ENCODE measurements at regions not wholly inside any gene's neighbourhood (a gene's known extent, or its start where the extent isn't known, plus 50 kb on each side); places are given as distances from the start of the nearest gene placed in this dataset.

DNA sequence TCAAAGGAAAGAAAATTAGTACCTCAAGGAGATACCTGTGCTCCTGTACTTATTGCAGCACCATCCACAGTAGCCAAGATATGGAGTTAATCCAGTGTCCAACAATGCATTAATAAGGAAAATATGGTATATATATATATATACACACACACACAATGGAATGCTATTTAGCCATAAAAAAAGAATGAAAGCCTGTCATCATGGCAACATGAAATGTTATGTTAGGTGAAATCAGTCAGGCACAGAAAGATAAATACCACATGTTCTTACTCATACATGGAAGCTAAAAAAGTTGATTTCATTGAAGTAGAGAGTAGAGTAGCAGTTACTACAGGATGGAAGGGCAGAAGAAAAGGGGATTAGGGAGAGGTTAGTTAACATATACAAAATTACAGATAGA, 601.5 kb downstream of the ANXA1 start:
- no peak for DNase-seq (ENCODE audit: low read depth in 2 of 2)

DNA sequence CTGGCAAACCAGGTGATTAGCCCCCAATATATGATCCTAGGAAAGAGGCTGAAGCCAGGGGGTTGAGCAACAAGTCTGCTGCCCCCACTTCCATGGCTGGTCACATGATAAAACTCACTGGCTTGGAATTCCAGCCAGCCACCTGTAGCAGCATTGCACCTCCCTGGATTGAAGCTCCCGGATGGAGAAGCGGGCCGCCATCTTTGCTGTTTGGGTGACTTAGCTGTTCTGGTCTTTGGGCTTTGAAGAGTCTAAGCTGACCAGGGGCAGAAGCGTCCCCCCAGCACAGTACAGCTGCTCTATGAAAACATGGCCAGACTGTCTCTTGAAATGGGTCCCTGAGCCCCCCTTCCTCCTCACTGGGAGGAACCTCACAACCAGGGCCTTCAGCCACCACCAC, 610.2 kb downstream of the ANXA1 start:
- no peak for DNase-seq (ENCODE audit: low read depth in 2 of 2)

DNA sequence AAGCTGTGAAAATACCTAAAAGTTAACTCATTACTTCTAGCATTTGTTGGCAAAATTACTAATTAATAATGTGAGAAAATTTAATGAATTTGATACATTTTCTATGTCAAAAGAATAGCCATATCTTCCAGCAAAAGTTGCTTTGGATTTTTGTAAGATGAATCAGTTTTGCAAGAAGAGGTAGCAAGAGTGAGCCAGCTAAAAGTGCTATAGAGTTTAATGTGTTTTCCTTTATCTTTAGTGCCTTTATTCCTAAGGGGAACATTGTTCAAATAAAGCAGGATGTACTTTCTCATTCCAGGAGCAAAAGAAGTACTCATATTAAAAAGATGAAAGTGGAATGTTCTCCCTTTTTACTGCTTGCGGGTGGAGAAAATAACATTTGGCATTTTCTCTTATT, 622.2 kb downstream of the ANXA1 start:
- no peak for DNase-seq (ENCODE audit: low read depth in 2 of 2)

DNA sequence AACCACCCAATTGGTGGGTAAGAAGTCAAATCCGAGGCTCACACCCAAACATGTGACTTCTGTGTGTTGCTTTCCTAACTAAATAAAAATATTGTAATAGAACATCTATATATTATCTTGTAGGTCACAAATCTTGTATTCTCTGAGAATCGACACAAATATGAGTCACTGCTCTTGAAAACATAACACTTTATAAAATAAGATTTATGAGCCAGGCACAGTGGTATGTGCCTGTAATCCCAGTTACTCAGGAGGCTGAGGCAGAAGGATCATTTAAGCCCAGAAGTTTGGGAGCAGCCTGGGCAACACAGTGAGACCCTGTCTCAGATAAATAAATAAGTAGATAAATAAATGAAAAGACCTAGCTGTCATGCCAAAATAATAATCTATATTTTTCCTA, 624.1 kb downstream of the ANXA1 start:
- no peak for DNase-seq (ENCODE audit: low read depth in 2 of 2)

DNA sequence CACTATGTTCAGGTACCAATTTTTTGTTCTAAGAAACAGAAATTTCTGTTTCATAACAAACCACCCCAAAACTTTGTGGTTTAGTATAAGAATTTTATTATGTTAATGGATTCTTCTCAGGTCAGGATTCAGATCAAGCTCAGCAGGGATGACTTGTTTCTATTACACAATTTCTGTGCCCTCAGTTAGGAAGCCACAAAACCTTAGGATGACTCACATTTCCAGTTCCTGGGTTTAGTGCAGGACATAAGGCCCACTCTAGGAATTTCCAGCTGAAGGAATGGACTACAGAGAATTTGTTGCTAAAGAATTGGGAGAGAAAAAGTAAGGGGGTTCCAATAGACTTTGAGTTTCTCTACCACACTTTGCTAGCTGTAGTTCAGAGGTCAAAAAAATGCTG, 629.3 kb downstream of the ANXA1 start:
- no peak for DNase-seq (ENCODE audit: low read depth in 2 of 2)

DNA sequence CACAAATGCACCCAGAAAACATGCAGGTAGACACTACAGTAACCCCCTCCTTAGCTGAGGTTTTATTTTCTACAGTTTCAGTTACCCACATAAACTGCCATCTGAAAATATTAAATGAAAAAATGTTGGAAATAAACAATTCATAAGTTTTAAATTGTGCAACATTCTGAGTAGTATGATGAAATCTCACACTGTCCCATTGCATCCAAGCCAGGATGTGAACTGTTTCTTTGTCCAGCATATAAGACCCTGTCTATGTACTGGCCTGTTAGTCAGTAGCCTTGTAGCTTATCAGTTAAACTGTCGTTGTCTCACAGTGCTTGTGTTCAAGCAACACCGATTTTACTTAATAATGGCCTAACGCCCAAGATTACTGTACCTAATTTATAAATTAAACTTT, 630.5 kb downstream of the ANXA1 start:
- no peak for DNase-seq (ENCODE audit: low read depth in 2 of 2)

DNA sequence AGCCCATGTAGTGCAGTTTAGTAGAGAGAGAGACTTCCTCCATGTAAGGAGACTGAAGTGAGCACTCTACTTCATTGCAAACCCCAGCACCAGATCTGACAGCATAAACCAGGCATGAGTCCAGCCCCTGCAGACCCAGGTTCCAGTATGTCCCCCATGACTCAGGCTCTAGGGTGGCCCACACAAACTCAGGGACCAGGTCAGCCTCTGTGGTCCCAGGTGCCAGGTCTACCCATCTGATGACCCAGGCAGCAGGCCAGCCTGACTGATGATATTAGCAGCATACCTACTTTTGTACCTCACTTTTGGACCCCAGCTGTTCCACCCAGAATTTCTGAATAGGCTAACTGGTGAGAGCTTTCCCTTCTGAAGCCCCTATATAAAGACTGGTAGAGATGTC, 647.8 kb downstream of the ANXA1 start:
- no peak for DNase-seq (ENCODE audit: low read depth in 2 of 2)

DNA sequence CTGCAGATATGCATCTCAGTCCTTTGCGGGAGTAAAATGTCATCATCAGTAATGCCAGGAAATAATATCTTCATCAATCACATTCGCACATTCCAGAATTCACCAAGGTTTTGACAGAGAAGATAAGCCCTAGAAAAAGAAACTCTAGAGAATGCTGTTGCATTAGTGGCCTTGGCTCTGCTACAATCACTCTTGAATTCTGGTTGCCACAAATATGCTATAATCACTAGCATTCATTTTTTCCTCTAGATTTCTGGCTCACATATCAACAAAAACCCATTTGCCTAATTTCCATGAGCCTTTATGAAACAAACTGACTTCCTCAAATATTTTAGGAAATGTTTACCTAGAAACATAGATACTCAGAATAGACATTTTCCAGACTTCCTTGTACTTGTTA, 653.4 kb downstream of the ANXA1 start:
- no peak for DNase-seq (ENCODE audit: low read depth in 2 of 2)

DNA sequence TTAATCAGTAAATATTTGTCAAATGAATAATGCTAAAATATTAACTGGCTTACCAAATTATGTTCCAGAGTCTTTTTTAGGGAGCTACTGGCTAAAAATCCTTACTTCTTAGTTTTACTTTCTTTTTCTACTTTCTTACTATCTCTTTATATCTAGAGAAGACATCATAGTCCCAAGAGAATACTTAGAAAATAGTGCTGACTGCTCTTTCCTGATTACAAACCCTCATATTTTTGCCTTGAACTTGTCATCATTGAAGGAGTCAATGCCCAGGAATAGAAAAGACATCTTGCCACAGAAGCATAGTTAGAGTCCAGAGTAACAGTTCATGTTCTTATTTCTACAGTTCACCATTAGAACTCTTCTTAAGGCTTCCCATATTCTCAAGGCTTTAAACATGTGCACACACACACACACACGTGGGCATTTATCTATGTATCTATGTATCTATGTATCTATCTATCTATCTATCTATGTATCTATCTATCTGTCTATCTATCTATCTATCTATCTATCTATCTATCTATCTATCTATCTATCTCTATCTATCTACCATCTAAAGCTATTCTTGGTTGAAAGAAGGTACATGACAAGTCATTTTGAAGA, 654.3 kb downstream of the ANXA1 start:
- DNase-seq (ENCODE audit: low read depth in 2 of 2), result no peak

DNA sequence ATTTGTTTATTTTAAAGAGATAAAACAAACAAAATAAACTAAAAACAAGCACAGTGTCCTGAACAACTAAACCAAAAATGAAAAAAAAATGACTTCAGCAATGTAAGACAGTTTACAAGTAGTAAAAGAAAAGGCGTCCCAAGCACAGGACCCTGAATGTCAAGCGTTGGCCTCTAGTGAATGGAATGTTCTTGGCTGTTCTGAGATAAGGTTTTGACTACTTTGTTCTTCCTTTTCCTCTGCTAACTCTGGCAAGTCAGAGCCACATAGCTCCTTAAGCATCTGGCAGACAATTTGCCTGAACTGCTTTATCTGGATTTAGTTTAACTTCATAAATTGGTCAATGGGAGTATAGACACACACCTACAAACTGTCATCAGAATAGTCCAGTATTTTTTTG, 655.2 kb downstream of the ANXA1 start:
- no peak for DNase-seq (ENCODE audit: low read depth in 2 of 2)

DNA sequence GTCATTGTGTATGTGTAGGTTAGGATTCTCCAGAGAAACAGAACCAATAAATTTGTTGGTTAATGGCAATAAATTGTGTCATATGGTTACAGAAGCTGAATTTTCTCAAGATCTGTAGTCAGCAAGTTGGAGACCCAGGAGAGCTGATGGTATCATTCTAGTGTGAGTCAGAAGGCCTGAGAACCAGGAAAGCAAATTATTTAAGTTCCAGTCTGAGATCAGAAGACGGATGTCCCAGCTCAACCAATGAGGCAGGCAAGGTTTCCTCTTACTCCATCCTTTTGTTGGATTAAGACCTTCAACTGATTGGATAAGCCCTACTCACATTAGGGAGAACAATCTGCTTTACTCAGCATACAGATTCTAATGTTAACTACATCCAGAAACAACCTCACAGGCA, 656.3 kb downstream of the ANXA1 start:
- no peak for DNase-seq (ENCODE audit: low read depth in 2 of 2)

DNA sequence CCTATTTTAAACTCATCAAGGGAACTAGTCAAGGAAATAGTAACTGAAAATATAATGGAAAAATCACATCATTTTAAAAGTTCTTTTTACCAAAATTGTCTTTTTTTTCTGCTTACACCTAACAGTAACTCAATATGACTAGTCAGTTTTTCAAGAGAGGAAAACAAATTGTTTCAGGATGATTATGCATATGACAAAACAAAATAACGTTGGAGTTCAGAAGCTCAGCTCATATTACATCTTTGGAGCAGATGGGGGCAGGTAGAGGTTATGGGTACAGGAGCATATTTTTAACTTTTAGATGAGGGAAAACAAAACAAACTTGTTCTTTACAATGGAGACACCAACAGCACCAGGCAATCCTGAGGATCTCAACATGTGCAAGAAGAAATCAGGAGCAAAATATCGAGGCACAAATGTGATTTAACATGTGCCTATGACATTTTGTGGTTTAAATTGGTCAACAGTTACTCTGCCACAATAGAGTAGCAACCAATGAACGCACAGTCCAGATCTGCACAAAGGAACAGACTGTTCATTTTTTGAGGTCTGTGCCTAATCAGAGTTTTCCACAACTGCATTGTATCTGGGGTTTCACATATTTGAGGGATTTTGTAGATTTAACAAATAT, 659.0 kb downstream of the ANXA1 start:
- DNase-seq (ENCODE audit: low read depth in 2 of 2), result no peak

DNA sequence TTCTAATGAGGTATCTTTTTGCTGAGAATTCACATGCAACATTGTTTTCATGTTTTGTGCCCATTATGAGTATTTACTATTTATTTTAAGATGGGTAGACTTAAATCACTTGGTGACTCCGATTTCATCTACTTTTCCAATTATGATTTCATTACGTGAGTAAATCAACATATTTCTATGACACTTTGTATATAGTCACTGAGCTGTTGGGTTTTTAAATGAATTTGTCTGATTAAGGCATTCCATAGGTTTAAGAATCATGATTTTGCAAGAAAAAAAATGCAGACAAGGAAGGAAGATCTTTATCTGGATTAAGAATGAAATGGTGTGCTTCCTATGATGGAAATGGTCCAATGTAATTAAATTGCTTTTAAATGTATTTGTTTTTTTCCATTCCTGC, 661.9 kb downstream of the ANXA1 start:
- DNase-seq (ENCODE audit: low read depth in 2 of 2), result no peak

DNA sequence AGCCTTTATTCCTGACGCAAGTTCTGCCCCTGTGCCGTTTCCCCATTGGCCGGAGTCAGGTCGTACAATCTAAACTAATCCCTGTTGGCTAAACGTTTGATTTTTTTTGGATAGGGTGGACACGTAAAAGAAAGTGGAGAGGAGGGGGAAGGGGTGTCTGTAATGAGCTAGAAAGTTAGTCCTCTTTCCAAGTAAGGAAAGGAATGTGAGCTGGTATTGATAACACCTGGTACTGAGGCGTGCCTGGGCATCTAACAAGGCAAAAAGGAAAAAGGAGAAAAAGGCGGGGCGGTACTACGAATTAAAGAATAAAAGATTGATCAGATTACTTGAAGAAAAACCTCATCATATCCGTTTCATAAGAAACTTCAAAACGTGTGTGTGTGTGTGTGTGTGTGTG, 665.2 kb downstream of the ANXA1 start:
- DNase-seq (ENCODE audit: low read depth in 2 of 2), result no peak

DNA sequence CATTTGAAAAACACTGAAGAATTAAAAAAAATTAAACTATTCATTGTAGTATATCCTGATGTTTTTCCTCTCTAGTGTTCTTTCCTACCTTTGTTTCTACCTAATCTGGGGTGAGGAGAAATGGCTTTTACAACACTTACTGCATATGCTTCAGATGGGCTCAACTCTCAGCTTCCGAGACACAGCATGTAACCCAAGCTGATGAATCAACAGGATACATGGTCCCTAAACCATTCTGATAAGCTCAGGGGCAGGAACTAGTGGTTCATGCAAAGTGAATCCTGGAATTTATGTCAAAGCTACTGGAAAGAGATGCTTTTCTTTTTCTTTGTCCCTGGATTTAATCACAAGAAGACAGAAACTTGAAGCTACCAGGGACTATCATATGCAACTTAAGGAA, 672.5 kb upstream of the RORB start:
- no peak for DNase-seq (ENCODE audit: low read depth in 2 of 2)

DNA sequence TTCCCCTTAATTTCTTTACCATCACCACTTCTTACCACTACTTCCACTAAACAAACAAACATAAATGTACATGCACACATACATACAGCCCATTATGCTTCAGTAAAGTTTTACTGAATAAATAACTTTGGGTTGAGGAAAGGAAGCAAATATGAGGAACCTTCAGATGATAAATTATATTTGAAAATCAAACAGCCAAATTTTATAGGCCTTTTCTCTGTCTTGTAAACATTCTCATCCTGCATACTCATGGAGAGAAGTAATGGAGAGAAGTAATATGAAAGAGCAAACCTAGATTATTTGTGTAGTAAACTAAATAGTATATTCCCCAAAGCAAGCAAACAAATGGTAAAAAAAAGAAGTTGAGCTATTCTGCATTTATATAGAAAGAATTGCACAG, 658.3 kb upstream of the RORB start:
- DNase-seq (ENCODE audit: low read depth in 2 of 2), result no peak

DNA sequence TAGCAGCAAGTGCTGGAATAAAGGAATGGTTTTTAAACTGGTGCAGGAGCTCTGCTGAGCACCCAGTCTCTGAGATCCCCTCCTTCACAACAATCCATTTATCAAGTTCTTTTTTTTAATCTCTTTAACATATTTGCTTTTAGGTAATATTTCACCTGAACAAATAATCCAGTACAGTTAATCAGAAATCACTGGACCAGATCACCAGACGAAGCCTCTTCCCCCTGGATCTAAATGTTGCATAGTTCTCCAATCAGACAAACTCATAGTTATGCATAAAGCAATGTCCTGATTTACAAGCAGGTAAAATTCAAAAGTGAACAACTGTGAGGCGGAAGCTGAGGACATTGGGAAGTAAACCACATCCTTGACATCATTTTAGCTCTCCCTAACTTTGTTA, 657.7 kb upstream of the RORB start:
- DNase-seq (ENCODE audit: low read depth in 2 of 2), result no peak

DNA sequence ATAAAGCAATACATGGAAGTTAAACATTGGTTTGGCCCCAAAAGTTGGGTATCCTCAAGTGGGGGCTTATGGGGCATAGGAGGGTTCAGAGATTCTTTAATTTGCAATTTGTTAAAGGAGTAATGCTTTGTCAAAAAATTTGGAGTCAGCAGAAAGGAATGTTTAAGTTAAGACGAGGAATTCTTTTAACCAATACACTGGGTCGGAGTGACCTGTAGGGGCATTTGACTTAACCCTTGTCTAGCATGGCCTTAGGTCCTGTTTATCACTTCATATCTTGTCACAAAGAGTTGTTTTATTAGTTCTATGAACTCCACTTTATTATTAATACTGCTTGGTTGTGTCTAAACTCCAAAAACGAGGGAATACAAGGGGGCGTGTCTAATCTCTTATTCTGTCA, 656.1 kb upstream of the RORB start:
- DNase-seq (ENCODE audit: low read depth in 2 of 2), result no peak

DNA sequence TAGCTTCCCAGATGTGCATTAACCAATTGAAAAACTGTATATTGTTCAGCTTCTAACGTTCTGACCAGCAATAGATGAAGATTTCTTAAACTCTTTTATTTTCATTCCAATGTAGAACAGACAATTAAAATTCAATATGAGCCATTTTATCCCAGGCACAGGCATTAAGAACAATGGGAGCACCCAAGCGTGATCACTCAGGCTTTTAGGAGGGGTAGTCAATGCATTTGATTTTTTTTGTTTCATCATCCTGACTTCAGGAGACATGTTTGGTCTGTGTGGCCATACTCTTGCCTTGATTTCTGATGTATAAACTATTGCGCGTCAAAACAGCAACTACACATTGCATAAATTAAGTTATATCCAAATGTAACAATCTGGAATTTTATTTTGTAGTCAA, 653.0 kb upstream of the RORB start:
- no peak for DNase-seq (ENCODE audit: low read depth in 2 of 2)

DNA sequence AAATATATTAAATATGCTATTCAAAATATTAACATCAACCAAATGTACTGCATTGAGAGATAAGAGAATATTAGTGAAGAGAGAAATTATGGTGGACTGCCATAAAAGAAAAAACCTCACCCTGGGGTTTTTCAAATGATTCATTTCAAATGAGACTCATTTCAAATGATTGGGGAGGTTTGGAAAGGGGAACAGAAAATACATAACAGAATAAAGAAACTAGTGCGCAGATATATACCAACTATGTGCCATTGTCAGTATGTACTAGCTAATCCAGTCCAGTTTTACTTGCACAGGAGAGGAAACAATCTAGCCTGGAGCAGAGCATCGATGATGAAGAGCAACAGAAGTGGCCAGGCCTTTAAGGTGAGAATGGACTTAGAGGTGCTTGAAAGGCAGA, 651.6 kb upstream of the RORB start:
- DNase-seq (ENCODE audit: low read depth in 2 of 2), result no peak

DNA sequence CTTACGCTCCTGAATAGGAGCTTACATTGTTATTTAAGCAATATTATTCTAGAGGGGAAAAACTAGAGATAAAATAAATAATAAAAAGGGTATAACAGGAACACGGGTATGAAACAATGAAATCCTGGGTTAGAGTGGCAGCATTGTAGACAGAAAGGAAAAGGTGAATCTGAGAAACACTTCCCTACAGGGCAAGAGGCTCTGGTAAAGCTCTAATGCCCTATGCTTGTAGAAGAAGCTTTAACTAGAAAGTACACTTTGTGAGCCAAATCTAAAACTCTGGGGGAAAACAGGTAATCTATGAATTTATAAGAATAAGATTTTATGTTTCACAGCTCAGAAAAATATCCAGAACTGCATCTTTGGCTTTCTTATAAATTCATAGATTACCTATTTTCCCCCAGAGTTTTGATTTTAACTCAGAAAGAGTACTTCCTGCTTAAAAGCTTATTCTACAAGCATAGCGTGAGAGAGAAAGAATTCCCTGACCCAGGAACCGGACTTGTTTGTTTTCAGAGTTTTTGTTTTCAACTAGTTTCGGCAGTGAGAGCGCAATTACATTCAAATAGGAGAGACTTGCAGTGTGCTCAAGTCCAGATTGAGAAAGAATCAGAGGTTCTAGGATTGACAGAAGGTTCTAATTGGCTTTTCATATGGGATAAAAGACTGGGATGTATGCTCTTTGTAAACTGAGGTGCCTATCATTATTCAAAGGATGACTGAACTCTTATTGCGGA, 651.0 kb upstream of the RORB start:
- DNase-seq (ENCODE audit: low read depth in 2 of 2), result no peak

DNA sequence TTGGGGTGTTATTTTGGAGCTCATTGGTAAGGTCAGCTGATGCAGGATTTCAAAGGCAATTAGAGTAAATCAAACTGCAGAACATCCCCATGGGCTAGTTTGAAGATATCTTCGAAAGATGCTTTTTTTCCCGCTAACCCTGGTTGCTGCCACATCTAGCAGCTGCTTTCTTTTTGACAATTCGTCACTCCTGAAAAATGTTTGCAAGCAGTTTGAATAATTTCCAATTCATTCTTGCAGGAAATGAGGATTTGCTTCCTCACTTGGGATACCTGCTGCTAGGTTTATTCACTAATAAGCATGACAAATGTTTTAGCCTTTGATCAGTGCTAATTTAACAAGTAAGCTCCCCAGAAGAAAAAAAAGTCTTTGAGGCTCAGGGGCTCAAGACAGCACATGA, 649.6 kb upstream of the RORB start:
- DNase-seq (ENCODE audit: low read depth in 2 of 2), result no peak

DNA sequence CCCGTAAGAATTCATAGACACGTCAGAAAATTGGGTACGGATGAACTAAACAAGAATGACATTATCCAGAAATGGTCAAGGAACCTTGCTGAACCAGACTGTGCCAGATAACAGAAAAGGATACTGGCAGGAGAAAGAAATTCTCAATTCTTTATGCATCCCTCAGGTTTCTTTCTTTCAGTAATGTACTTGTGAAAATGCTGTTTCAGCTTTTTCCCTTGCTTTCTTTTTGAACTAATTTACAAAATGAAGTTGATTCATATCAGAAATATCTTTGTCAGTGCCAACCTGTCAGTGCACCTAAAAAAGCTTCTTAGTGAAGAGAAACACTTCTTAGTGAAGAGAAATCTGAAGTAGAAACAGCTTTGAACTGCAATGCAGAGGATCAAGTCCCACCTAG, 643.6 kb upstream of the RORB start:
- DNase-seq (ENCODE audit: low read depth in 2 of 2), result no peak

DNA sequence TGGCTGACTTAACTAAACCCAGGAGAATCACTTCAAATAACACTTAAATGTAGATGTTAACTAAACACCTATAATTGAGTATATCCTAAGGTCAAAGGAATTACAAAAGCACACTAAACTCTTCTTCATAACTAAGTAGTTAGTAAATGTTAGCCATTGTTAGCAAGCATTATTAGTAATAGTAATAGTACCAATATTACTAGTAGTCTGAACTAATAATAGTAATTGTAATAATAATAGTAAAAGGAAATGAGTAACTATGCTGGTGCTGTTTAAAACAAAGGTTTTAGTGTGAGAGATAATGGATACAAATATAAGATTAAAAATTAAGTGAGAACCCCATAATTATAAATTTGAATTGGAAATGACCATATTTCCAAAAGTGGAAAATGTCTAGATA, 641.9 kb upstream of the RORB start:
- DNase-seq (ENCODE audit: low read depth in 2 of 2), result no peak

Data from stimulated activated CD4-positive, alpha-beta T cell treated with anti-CD3 and anti-CD28 coated beads, Interleukin-4, amount 100 ng/mL, for 48 hours (primary cell).